NCI-H146 treated with DMSO at 0.1 percent for 48 hours (cell line): ENCODE measurements at regions not wholly inside any gene's neighbourhood (a gene's known extent, or its start where the extent isn't known, plus 50 kb on each side); places are given as distances from the start of the nearest gene placed in this dataset.

Experiments
- DNase-seq: peaks from one replicate; lab custom pipeline; 2025; ENCODE audit not compliant: unreplicated experiment; lab: John Stamatoyannopoulos, UW

GRCh38 chr9:117548556-117548955 lies 133.7 kb upstream of the ASTN2 start:
- no peak for DNase-seq

DNA sequence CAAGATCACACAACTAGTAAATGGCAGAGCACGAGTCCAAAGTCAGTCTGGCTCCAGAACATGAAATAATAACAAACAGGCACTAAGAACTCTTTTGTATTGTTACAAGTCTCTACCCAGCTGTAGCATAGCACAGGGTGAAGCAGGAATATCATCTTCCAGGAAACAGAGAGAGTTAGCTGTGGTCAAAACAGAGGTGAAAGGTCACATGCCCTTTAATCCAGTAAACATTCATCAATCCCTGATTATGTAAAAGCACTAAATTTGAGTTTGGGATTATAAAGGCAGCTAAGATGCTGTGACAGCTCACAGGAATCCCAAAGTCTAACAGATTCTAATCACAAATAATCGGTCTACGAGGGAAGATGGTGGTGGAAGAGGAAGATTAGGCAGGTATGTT lies 133.0 kb upstream of the ASTN2 start:
- no peak for DNase-seq

DNA sequence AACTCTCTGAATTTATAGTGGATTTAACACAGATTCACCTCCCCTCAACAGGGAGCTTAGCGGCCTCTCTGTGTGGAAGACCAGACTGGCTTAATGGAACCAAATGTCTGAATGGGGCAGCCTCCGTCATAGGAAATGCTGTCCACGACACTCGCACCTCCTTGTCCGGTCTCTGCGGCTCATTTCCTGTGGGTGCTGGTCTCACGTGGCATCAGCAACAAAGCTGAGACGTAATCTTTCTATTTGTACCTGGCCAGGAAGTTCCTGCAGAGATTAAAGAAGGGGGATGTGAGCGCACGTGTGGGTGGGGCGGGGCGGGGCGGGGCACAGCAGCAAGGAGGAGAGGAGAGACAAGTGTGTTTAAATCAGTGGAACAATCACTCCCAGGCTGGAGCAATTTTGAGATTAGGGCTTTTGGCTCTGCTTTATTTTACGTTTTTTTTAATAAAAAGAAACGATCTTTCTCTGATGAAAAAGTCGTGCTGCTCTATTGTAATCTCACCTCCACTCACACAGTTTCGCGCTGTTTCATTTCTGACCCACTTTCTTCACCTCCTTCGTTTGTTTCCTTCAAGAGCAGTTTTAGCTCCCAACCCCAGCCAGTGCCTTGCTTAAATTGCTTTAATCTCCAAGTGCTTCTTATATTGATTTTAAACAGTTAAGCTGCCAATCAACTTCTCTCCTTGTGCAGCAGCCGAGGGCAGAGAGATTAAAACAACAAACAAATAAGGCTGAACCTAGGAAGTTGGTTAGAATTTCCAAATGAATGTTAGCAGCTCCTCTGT lies 132.2 kb upstream of the ASTN2 start:
- DNase-seq, result peak; percentile 65

- no peak for DNase-seq
These were observed 131.0 kb upstream of the ASTN2 start for GRCh38 chr9:117545846-117546245.

GRCh38 chr9:117543089-117543488 lies 128.2 kb upstream of the ASTN2 start:
- DNase-seq, result no peak

DNA sequence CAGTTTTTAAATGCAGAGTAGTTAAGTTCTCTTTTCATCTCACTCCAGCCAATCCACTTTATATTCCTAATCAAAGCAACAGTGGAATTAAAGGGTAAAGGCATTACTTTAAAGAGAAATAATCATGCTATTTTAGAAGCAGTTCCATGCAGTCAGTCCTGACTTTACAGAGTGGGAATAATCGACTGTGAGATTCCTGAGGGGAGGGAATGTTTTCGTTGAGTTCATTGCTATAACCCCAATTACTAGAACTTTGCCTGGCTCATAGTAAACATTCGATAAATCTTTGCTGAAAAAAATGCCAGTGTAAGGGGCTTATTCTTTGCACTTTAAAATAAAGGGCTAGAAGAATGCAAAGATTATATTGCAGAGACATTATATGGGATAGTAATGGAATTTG lies 127.2 kb upstream of the ASTN2 start:
- no peak for DNase-seq

DNA sequence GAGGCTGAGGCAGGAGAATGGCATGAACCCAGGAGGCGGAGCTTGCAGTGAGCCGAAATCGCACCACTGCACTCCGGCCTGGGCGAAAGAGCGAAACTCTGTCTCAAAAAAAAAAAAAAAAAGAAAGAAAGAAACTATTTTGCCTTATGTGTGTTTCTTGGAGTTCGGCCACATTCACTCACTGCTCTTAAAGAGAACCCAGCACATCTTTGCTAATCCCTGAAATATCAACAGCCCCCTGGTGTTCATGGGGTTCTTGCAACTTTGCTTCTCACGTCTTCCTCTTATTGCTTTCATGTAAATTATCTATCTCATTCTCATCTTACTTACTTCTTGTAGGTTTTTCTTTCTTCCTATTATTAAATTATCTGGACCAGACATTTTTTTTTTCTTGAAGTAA lies 126.3 kb upstream of the ASTN2 start:
- no peak for DNase-seq

- DNase-seq, result no peak
These were observed 121.1 kb upstream of the ASTN2 start for GRCh38 chr9:117535973-117536372.

DNA sequence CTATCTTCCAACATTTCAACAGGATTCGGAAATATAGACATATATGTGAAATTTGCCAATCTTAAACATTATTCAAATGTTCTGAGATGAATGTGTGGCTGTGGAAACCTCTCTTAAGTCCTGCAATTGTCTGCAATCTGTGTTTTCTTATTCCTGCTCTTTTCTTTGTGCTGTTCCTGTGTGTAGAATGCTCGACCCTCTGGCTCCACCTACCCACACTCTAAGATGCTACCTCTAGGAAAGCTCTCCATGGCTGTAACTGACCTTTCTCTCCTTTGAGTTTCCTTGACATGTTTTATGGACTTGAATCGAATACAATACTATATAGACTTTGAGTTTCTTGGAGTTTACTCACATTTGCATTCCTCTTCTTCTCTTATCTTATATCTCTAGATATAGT lies 120.6 kb upstream of the ASTN2 start:
- peak; percentile 18 for DNase-seq

GRCh38 chr9:117528225-117528624 lies 113.4 kb upstream of the ASTN2 start:
- no peak for DNase-seq

DNA sequence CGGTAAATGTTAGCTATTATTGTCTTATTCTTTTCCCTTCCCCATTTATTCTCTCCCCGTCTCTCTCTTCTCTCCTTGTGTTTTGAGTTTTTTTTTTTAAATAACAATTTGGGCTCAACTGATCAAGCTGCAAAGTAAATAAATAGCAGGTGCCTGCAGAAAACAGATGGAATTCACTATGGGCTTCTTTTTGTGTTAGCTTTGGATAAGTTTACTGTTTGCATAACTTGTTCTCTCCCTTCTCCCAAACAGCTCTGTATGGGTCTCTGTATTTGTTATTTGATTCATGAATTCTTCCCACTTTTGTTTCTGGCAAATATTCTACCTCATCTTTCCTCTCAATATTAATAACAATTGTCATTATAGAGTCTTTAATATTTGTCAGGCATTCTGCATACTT lies 111.8 kb upstream of the ASTN2 start:
- peak; percentile 64 for DNase-seq

- DNase-seq, result peak; percentile 23
These were observed 108.8 kb upstream of the ASTN2 start for GRCh38 chr9:117523531-117524153.

GRCh38 chr9:117521293-117521692 lies 106.4 kb upstream of the ASTN2 start:
- no peak for DNase-seq

DNA sequence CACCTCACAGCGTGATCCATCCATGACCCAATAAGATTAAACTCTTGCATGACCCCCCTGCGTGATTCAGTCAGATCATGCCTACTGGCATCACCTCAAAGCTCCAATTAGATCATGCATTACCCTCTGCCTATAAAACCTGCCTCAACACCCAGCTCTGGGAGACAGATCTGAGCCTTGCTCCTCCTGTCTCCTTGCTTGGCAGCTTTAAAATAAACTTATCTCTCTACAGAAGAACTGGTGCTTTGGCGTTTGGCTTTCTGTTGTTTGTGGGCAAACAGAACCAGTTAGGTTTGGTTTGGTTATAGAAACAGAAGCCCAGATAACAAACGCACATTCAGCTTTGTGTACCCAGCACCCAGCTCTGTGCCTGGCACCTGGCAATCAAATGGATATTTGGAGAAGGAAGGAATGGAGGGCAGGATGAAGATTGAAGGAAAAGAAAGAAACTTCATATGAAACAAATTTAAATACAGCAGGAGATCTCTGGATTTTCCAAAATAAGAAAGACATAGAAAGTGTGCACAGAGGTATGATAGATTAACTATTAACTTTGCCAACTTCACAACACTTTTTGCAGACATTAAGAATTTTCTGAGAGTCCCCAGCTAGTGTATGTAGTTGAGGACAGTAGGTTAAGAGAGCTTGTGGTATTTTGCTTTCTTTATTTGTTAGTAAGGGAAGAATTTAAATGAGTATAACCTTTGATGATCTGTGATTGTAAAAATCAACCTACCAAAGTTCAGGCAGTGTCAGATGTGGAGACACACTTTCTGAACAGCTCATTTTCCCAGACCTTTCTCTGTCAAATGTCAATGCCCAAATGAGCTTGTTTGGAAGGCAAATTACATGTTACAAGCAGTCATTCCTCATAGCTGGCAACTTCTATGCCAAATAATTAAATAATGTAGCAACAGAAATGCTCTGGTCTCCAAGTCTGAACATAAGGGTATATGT lies 102.1 kb upstream of the ASTN2 start:
- no peak for DNase-seq

DNA sequence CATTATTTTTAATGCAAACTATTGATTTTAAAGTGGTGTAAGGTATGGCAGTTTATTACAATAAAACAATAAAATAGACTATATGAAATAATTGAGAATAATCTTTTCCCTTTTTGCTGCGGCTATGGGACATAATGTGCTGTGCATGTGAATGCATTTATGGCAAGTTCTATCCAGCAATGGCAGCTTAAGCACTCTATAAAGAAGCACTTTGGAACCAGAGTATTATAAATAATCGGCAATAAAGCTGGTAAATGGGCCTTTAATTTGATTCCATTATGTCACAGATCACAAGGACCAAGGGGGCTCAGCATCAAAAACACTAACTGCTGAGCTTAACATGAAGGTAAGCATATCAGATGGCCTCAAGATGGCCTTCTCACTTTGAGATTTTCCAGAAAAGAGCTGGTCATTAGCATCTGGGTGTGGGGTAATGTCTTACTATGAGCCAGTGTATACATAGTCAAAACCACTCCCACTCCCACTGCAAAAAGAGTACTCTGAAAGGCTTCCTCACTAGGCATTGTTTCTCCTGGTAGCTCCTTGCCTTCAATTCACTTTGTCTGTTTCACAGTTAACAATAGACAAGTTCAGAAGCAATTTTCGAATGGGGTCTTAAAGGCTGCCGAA lies 97.1 kb upstream of the ASTN2 start:
- DNase-seq, result no peak

DNA sequence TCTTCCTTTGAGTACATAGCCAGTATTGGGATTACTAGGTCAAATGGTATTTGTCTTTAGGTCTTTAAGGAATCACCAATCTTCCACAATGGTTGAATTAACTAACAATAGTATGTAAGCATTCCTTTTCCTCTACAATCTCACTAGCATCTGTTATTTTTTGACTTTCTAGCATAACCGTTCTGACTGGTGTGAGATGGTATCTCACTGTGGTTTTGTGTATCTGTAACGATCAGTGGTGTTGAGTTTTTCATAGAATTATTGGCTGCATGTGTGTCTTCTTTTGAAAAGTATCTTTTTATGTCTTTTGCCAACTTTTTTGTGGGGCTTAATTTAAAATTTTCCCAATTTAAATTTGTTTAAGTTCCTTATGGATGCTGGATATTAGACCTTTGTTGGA lies 81.5 kb upstream of the ASTN2 start:
- DNase-seq, result no peak

DNA sequence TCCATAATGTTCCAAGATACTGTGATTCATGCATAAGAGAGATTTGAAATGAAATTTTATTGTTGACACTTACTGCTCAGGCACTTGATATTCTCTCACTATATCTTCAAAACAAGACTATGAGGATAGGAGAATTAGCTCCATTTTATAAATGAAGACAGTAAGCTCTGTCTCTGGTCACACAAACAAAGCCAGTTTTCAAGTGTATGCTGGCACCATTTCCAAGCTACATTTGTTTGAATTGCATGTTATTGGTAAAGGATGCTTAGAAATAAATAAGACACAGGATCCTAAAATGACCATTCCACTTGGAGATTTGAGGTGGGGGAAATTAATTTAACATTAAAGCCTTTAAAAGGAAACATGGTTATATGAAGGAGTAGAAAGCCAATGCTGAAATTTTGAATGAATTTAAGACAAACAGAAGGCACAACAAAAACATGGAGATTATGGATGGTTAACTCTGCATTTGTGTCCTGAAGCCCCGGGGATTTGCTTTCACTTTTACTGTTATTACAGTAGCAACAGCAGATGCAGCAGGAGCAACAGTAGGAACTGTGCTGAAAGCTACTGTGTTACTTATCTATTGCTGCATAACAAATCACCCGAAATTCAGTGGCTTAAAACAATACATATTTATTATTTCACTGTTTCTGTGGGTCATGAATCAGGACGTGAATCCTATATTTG lies 79.7 kb upstream of the ASTN2 start:
- DNase-seq, result peak; percentile 10

- DNase-seq, result no peak
These were observed 77.6 kb upstream of the ASTN2 start for GRCh38 chr9:117492476-117492875.

- no peak for DNase-seq
These were observed 76.6 kb upstream of the ASTN2 start for GRCh38 chr9:117491491-117491890.

DNA sequence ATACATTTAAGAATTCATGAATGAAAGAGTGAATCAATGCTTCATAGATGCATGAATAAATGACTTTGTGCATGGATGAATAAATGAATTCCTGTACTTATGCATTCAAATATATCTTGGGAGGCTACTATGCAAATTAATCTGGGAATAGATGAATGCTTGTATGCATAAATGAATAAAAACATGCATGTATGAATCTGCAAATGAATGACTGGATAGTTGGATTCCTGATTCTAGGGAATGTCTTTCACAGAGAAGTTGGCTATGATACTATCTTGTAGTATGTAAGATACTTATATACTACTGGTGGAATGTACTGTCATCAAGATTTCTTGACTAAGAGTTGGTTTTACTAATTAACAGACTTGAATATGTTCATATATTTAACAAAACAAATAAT lies 75.3 kb upstream of the ASTN2 start:
- DNase-seq, result no peak

DNA sequence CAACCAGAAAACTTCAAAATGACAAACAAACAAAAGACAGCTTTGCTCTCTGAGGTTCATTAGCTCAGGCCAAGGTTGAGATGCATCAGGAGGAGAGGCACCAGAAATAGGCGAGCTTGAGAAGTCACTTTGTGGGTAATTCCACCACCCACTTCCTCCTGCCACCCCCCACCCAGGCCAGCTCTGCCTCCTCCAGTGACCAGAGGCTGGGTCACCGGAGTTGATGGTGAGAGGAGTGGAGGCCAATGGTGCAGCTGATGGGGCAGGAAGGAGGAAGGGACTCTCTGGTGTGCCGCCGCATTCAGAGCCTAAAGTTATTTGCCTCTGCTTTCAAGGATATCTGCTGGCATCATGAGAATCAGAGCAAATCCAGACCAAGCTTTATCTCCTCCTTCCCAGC lies 73.8 kb upstream of the ASTN2 start:
- no peak for DNase-seq
